ENCODE measurements at regions not wholly inside any gene's neighbourhood (a gene's known extent, or its start where the extent isn't known, plus 50 kb on each side); places are given as distances from the start of the nearest gene placed in this dataset.

DNA sequence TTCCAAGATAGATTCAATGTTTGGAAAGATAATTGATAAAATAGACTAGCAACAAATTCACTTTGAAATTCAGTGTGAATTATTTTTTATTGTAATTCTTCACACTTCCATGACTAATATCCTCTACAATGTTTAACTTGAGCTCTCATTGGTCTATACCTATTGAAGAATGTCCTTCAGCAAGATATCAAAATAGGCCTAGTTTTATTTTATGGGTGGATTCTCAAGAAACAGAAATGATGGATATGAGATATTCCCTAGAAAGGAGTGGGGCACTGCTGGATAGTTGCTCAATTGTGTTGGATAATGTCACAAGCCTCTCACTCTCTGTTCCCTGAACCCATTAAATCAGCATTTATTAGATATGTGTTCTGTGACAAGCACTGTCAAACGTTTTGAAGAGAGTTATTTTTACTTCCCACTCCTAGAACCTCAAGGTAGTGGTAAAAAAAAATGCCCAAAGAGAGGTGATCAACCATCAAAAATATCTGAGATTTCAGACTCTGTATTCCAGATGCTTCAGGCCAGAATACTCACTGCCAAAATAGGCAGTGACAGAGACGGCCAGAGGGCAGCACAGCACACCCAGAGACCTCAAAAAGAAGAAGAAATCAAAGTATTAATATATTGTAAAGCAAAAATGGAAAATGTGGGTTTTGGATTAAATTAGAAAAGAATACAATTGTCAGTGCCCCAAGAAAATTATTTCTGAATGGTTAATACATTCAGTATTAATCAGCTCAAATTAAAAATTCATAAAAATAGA, 87.5 kb downstream of the TRIB2 start:
- DNase-seq (no peak), ATAC-seq (ENCODE audit: low read depth) (no peak)
- Histone ChIP-seq H3K4me2 (replicated peaks; ENCODE audit: low read depth, low read length, poor library complexity, severe bottlenecking) (no peak overlapping the region), H2AFZ (ENCODE audit: insufficient read depth, low read depth, low read length, poor library complexity, severe bottlenecking) (no peak overlapping the region), H4K20me1 (ENCODE audit: control insufficient read depth, insufficient read depth, low read length, poor library complexity, severe bottlenecking) (no peaks in the 10 kb centered on the region), H3K27ac (ENCODE audit: low read length in 2 of 2) (no peak overlapping the region), H3K9ac (ENCODE audit: low read length) (no peak overlapping the region), H3K36me3 (replicated peaks in 1 of 2; ENCODE audit: control extremely low read depth in 1 of 2, control insufficient read depth in 1 of 2, extremely low read depth in 1 of 2, insufficient read depth in 2 of 2, low read length in 1 of 2) (no peaks in the 10 kb centered on the region), H3K9me3 (ENCODE audit: control extremely low read depth in 1 of 3, control insufficient read depth in 2 of 3, insufficient read depth in 1 of 3, low read length in 2 of 3) (peaks cover 4 to 20% (median 6%) of the 10 kb centered on the region in 3 donors), H3K4me3 (ENCODE audit: control extremely low read depth in 1 of 5, extremely low read depth in 1 of 5, insufficient read depth in 1 of 5, low read depth in 2 of 5, low read length in 4 of 5) (no peak overlapping the region), H3K4me1 (ENCODE audit: control insufficient read depth in 2 of 2, insufficient read depth in 2 of 2, low read length in 2 of 2) (no peaks in the 10 kb centered on the region), H3K79me2 (ENCODE audit: control insufficient read depth, insufficient read depth, low read length) (no peaks in the 10 kb centered on the region), H3K27me3 (replicated peaks in 1 of 4; ENCODE audit: control extremely low read depth in 1 of 4, control insufficient read depth in 3 of 4, insufficient read depth in 4 of 4, low read length in 3 of 4) (peaks cover 0 to 9% (median 2%) of the 10 kb centered on the region in 4 experiments)
- peaks cover 23% of the 10 kb centered on the region for H3K9me3 Mint-ChIP-seq (ENCODE audit: insufficient read depth)
- no CpG with 5 or more reads among the region's 2 CpGs for WGBS (ENCODE audit: insufficient coverage)
- H3K27me3 Mint-ChIP-seq, result peaks cover 33% of the 10 kb centered on the region
- CTCF ChIA-PET, result no interaction called here
- H3K4me3 Mint-ChIP-seq, result no peak overlapping the region
- no peaks in the 10 kb centered on the region for H3K4me1 Mint-ChIP-seq
- no peak for TF ChIP-seq EZH2 (IDR thresholded peaks at IDR 0.05; ENCODE audit: borderline replicate concordance, insufficient read depth, low read depth, low read length, poor library complexity, severe bottlenecking)
- TF ChIP-seq, protein P1, sequence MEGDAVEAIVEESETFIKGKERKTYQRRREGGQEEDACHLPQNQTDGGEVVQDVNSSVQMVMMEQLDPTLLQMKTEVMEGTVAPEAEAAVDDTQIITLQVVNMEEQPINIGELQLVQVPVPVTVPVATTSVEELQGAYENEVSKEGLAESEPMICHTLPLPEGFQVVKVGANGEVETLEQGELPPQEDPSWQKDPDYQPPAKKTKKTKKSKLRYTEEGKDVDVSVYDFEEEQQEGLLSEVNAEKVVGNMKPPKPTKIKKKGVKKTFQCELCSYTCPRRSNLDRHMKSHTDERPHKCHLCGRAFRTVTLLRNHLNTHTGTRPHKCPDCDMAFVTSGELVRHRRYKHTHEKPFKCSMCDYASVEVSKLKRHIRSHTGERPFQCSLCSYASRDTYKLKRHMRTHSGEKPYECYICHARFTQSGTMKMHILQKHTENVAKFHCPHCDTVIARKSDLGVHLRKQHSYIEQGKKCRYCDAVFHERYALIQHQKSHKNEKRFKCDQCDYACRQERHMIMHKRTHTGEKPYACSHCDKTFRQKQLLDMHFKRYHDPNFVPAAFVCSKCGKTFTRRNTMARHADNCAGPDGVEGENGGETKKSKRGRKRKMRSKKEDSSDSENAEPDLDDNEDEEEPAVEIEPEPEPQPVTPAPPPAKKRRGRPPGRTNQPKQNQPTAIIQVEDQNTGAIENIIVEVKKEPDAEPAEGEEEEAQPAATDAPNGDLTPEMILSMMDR (IDR thresholded peaks at IDR 0.05), result no peak
- no peak overlapping the region for H3K27ac Mint-ChIP-seq
- POLR2A ChIA-PET, result no interaction called here
- intact Hi-C loops (cut with micrococcal nuclease), result no loop called here

- no peaks in the 10 kb centered on the region for H3K4me1 ChIP-seq (ENCODE audit: control insufficient read depth in 2 of 2, insufficient read depth in 2 of 2, low read length in 2 of 2)
- H3K9ac ChIP-seq (ENCODE audit: low read length), result no peak overlapping the region
- no peak overlapping the region for H3K27ac ChIP-seq (ENCODE audit: low read length in 2 of 2)
- TF ChIP-seq EZH2 (IDR thresholded peaks at IDR 0.05; ENCODE audit: borderline replicate concordance, insufficient read depth, low read depth, low read length, poor library complexity, severe bottlenecking), result no peak
- TF ChIP-seq, protein P1 (IDR thresholded peaks at IDR 0.05), result no peak
- no peaks in the 10 kb centered on the region for H4K20me1 ChIP-seq (ENCODE audit: control insufficient read depth, insufficient read depth, low read length, poor library complexity, severe bottlenecking)
- H3K4me2 ChIP-seq (replicated peaks; ENCODE audit: low read depth, low read length, poor library complexity, severe bottlenecking), result no peak overlapping the region
- Mint-ChIP-seq H3K27ac (no peak overlapping the region), H3K4me3 (no peak overlapping the region), H3K9me3 (ENCODE audit: insufficient read depth) (peaks cover 22% of the 10 kb centered on the region), H3K4me1 (no peaks in the 10 kb centered on the region), H3K27me3 (peaks cover 33% of the 10 kb centered on the region)
- intact Hi-C loops (cut with micrococcal nuclease), result no loop called here
- H3K9me3 ChIP-seq (ENCODE audit: control extremely low read depth in 1 of 3, control insufficient read depth in 2 of 3, insufficient read depth in 1 of 3, low read length in 2 of 3), result peaks cover 4 to 20% (median 6%) of the 10 kb centered on the region in 3 donors
- peaks cover 0 to 9% (median 2%) of the 10 kb centered on the region in 4 experiments for H3K27me3 ChIP-seq (replicated peaks in 1 of 4; ENCODE audit: control extremely low read depth in 1 of 4, control insufficient read depth in 3 of 4, insufficient read depth in 4 of 4, low read length in 3 of 4)
- H3K79me2 ChIP-seq (ENCODE audit: control insufficient read depth, insufficient read depth, low read length), result no peaks in the 10 kb centered on the region
- H3K4me3 ChIP-seq (ENCODE audit: control extremely low read depth in 1 of 5, extremely low read depth in 1 of 5, insufficient read depth in 1 of 5, low read depth in 2 of 5, low read length in 4 of 5), result no peak overlapping the region
- no peak overlapping the region for H2AFZ ChIP-seq (ENCODE audit: insufficient read depth, low read depth, low read length, poor library complexity, severe bottlenecking)
- no peaks in the 10 kb centered on the region for H3K36me3 ChIP-seq (replicated peaks in 1 of 2; ENCODE audit: control extremely low read depth in 1 of 2, control insufficient read depth in 1 of 2, extremely low read depth in 1 of 2, insufficient read depth in 2 of 2, low read length in 1 of 2)
- ChIA-PET POLR2A (no interaction called here), CTCF (no interaction called here)
- ATAC-seq (ENCODE audit: low read depth) (no peak), DNase-seq (no peak)
Measured at GRCh38 chr2:12805033-12805432, 88.3 kb downstream of the TRIB2 start.

Data from B cell (primary cell).